Right lobe of liver (tissue), 6 donors: ENCODE measurements at regions not wholly inside any gene's neighbourhood (a gene's known extent, or its start where the extent isn't known, plus 50 kb on each side); places are given as distances from the start of the nearest gene placed in this dataset.
"Not testable (repeated sequence)": the region's sequence is repeated elsewhere in the genome, so short reads cannot be mapped to it uniquely, and the experiment has no call there.

ENCODE experiments used
- ATAC-seq, 4 donors: fragments of 200-7000 bp; cut with Tn5 transposase; one replicate each; pipeline ENCODE4 v1.9.1; 2020; ENCODE audit warnings: mild to moderate bottlenecking in 4 of 4, moderate library complexity in 4 of 4
- DNase-seq, 3 donors: peaks; one replicate each; pipeline ENCODE4 v3.0.0-alpha.2; 2020
- H3K27ac ChIP-seq, 3 donors: fragments of 200-600 bp; one replicate each; pipeline ENCODE4 v1.8.0; 2022
- H3K27me3 ChIP-seq, 2 donors: fragments of 200-600 bp; one replicate each; pipeline ENCODE4 v1.8.0; 2022
- H3K36me3 ChIP-seq, 4 donors: fragments of 200-600 bp; sonication (generic) in 1 of 4; one replicate each; pipeline versions ENCODE4 v1.5.1 to v1.8.0; 2017 to 2022; ENCODE audit warnings: control low read depth in 1 of 4
- H3K4me1 ChIP-seq, 4 donors: fragments of 200-600 bp; sonication (generic) in 1 of 4; one replicate each; pipeline versions ENCODE4 v1.5.1 to v1.8.0; 2017 to 2022; ENCODE audit warnings: control low read depth in 1 of 4
- H3K4me3 ChIP-seq, 3 donors: fragments of 200-600 bp; one replicate each; pipeline ENCODE4 v1.8.0; 2022
- H3K9me3 ChIP-seq, 4 donors: fragments of 200-600 bp; sonication (generic) in 1 of 4; one replicate each; pipeline versions ENCODE4 v1.5.1 to v1.8.0; 2017 to 2022; ENCODE audit warnings: control low read depth in 1 of 4
- POLR2A ChIP-seq: fragments of 450-650 bp; IDR thresholded peaks from one replicate; pipeline ENCODE4 v1.6.1; 2017; ENCODE audit warnings: antibody characterized with exemption, mild to moderate bottlenecking
- WGBS: methylation state at CpG from one replicate; pipeline ENCODE4 v1.1.6; 2018; ENCODE audit warnings: low coverage, low lambda C conversion rate; ENCODE audit not compliant: insufficient coverage; ENCODE audit errors: missing lambda C conversion rate; 5-methylcytosine and 5-hydroxymethylcytosine counted together
- intact Hi-C, 2 donors: fragments of 100-400 bp; cut with DNase I; formaldehyde crosslinking; loops; one replicate each; pipeline versions ENCODE4 v1.11.2 to v1.14.1; 2022
- TF ChIP-seq, protein P1 (sequence below), 4 donors: fragments of 200-600 bp in 3 of 4; fragments of 450-650 bp in 1 of 4; IDR thresholded peaks; one replicate each; pipeline versions ENCODE4 v1.5.1 to v1.8.0; 2016 to 2022; ENCODE audit warnings: antibody characterized with exemption in 4 of 4, mild to moderate bottlenecking in 2 of 4
- donor health status: DM: no; HTN: yes; CAD: no.
- donor health status: DM: no; HTN: no; CAD: no.
- donor health status: DM: no; HTN: no; CAD: no.
- donor health status: DM: no; HTN: yes; CAD: no.
- donor health status: DM: no; HTN: yes; CAD: no.

DNA sequence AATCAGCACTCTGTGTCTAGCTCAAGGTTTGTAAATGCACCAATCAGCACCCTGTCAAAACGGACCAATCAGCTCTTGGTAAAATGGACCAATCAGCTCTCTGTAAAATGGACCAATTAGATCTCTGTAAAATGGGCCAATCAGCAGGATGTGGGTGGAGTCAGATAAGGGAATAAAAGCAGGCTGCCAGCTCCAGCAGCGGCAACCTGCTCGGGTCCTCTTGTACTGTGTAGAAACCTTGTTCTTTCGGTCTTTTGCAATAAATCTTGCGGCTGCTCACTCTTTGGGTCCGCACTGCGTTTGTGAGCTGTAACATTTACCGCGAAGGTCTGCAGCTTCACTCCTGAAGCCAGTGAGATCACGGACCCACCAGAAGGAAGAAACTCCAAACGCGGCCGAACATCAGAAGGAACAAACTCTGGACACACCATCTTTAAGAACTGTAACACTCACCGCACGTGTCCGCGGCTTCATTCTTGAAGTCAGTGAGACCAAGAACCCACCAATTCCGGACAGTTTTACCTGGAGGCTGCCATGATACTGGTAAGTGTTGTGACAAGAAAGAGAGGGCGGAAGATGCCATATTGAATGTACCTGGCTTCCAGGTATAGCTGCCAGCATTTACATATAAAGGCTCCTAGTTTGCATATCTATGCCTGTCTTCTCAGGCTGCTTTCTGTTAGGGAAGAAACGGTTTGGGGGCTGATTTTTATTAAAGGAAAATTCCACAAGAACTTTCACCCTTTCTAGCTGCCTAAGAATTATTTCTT lies 758.5 kb upstream of the CTNND2 start:
- Histone ChIP-seq H3K36me3 (no peaks in the 10 kb centered on the region), H3K27me3 (no peaks in the 10 kb centered on the region), H3K4me3 (no peak overlapping the region), H3K27ac (no peak overlapping the region), H3K4me1 (no peaks in the 10 kb centered on the region), H3K9me3 (no peaks in the 10 kb centered on the region)
- WGBS, result 66% methylated on average over 15 of the region's 20 CpGs
- TF ChIP-seq, protein P1, sequence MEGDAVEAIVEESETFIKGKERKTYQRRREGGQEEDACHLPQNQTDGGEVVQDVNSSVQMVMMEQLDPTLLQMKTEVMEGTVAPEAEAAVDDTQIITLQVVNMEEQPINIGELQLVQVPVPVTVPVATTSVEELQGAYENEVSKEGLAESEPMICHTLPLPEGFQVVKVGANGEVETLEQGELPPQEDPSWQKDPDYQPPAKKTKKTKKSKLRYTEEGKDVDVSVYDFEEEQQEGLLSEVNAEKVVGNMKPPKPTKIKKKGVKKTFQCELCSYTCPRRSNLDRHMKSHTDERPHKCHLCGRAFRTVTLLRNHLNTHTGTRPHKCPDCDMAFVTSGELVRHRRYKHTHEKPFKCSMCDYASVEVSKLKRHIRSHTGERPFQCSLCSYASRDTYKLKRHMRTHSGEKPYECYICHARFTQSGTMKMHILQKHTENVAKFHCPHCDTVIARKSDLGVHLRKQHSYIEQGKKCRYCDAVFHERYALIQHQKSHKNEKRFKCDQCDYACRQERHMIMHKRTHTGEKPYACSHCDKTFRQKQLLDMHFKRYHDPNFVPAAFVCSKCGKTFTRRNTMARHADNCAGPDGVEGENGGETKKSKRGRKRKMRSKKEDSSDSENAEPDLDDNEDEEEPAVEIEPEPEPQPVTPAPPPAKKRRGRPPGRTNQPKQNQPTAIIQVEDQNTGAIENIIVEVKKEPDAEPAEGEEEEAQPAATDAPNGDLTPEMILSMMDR (IDR thresholded peaks at IDR 0.05), result no peak
- TF ChIP-seq POLR2A, result no peak
- ATAC-seq (no peak), DNase-seq (no peak)
- intact Hi-C loops, result no loop called here

DNA sequence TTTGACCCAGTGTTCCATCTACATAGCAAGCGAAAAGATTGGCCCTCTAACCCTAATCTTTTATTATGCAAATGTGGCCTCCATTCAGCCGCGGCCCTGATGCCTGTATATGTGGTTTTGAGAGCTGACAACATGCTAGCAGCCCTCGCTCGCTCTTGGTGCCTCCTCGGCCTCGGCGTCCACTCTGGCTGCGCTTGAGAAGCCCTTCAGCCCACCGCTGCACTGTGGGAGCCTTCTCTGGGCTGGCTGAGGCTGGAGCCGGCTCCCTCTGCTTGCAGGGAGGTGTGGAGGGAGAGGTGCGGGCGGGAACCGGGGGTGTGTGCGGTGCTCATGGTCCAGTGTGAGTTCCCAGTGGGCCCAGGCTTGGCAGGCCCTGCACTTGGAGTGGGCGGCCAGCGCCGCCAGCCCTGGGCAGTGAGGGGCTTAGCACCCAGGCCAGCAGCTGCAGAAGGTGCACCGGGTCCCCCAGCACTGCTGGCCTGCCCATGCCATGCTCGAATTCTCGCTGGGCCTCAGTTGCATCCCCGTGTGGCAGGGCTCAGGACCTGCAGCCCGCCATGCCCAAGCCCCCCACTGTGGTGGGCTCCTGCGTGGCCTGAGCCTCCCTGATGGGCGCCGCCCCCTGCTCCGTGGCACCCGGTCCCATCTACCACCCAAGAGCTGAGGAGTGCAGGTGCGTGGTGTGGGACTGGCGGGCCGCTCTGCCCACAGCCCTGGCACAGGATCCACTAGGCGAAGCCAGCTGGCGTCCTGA lies 757.5 kb upstream of the CTNND2 start:
- Histone ChIP-seq H3K4me1 (no peaks in the 10 kb centered on the region), H3K9me3 (no peaks in the 10 kb centered on the region), H3K27me3 (no peaks in the 10 kb centered on the region), H3K27ac (no peak overlapping the region), H3K36me3 (no peaks in the 10 kb centered on the region), H3K4me3 (no peak overlapping the region)
- DNase-seq (peak in 1 of 3 donors; percentile 45), ATAC-seq (peak in 1 of 4 donors; percentile 34)
- intact Hi-C loops, result no loop called here
- TF ChIP-seq POLR2A, result no peak
- TF ChIP-seq, protein P1 (IDR thresholded peaks at IDR 0.05), result no peak
- 60% methylated on average over 1 of the region's 33 CpGs for WGBS

DNA sequence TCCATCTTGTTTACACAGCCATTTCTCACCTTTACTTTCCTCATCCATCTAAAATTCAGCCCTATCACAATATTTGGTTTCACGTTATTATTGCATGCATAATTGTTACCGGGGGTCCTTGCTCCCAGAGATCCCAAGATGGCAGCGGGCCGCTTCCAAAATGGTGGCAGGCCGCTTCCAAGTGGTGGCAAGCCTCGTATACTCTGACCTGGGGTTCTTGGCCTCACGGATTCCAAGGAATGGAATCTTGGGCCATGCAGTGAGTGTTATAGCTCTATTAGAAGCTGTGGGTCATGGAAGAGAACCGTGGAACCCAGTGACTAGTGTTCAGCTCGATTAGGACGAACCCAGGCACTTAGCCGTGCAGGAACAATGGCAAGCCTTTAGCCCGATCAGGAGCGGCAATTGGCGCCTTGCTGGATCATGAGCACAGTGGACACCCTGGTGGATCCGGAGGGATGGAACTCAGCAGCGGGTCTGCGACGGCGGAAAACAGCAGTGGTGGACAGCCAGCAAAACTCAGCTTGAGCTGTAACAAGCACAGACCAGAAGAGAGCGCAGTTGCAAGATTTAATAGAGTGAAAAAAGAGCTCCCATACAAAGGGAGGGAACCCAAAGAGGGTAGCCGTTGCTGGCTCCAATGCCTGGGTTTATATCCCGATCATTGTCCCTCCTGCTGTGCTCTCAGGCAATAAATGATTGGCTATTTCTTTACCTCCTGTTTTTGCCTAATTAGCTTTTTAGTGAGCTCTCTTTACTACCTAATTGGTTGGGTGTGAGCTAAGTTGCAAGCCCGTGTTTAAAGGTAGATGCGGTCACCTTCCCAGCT lies 756.2 kb upstream of the CTNND2 start:
- H3K27ac ChIP-seq, intact Hi-C loops, H3K4me3 ChIP-seq, DNase-seq, H3K4me1 ChIP-seq, H3K9me3 ChIP-seq, ATAC-seq, H3K27me3 ChIP-seq, H3K36me3 ChIP-seq: not testable (repeated sequence)
- 78% methylated on average over 9 of the region's 24 CpGs for WGBS

DNA sequence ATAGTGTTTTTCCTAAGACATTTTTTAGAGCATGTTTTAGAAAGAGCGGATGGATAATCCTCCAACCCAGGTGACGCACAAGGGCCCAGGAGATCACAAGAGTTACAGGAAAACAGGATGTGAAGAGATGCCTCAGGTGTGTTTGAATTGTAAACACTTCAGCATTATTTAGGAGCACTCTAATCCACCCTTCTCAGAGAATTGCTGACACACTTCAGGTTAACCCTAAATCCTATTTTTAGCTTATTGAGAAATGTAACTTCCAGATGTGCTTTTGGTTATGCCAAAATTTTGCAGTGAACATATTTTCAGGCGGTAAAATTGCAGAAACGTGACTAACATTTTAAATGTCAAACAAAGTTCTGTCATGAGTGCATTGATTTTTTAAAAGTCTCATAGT lies 755.4 kb upstream of the CTNND2 start:
- H3K36me3 ChIP-seq, result no peaks in the 10 kb centered on the region
- 66% methylated on average over 4 of the region's 4 CpGs for WGBS
- ATAC-seq (no peak), DNase-seq (no peak)
- H3K27ac ChIP-seq, result no peak overlapping the region
- no peaks in the 10 kb centered on the region for H3K4me1 ChIP-seq
- intact Hi-C loops, result no loop called here
- TF ChIP-seq, protein P1 (IDR thresholded peaks at IDR 0.05), result no peak
- TF ChIP-seq POLR2A, result no peak
- no peaks in the 10 kb centered on the region for H3K27me3 ChIP-seq
- no peak overlapping the region for H3K4me3 ChIP-seq
- H3K9me3 ChIP-seq, result peaks cover 0 to 4% (median 0%) of the 10 kb centered on the region in 4 donors
